ENCODE measurements at regions not wholly inside any gene's neighbourhood (a gene's known extent, or its start where the extent isn't known, plus 50 kb on each side); places are given as distances from the start of the nearest gene placed in this dataset.
A peak's percentile ranks its signal among the peaks of the same experiment; 100 is the strongest.

- DNase-seq: peak; percentile 65
Observed at GRCh38 chr4:36394352-36394903, 113.0 kb downstream of the DTHD1 start.

DNA sequence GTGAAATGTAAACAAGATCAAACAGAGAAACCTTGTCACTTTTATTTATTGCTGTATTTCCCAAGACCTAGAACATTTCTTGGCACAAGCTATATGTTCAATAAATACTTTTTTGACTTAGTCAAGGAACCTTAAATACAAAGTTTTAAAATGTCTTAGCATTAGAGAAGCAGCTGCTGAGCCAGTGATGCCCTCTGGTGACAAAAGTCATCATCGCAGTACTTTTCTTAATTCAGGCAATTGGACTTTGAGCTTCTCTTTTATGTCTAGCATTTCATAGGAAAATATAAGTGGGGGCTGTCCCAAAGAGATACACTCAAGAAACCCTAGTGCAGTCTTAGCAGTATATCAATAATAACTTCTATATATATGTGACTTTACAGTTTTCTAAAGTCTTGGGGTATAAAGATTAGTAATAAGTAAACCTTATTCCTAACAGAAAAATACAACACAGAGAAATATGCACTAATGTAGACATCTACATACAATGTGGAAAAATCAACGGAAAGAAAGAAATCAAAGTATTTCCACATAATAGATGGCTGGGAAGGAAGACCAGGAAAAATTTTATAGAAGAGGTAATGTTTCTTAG lies 118.4 kb downstream of the DTHD1 start:
- DNase-seq: peak; percentile 60

GRCh38 chr4:36402008-36402758 lies 120.8 kb downstream of the DTHD1 start:
- DNase-seq: no peak

DNA sequence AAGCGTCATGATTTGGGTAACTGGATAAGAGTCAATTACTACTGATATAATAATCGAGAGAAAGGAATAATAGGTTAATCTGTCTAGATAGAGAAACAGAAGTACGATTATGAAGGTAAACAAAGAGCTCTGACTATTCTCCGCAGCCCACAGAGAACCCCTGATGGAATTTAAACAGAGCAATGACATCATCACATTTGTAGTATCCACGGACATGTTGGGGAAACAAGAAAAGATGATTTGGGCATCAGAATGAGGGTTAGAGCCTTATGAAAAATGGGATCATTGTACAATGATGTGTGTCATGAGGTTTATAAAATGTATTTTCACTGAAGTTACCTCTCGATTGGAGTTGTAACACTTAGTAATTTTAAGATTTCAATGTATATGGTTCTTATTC lies 129.9 kb downstream of the DTHD1 start:
- no peak for DNase-seq

DNA sequence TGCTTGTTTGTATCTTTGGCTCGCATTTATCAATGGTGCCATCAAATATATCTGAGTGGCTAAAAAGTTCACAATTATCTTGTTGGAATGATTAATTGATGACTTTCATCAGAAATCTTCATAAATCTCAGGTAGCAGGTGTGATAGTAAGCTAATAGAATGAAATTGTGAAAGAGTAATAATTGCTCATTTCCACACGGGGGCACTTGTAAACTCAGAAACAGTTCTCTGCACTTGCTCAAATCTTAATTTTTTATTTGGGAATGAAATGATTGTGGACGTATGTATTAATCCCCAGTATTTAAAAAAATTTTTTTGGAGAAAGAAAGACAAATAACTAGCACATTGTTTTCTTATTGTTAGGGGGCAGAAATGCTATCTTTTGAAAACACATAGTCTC lies 132.8 kb downstream of the DTHD1 start:
- no peak for DNase-seq

DNA sequence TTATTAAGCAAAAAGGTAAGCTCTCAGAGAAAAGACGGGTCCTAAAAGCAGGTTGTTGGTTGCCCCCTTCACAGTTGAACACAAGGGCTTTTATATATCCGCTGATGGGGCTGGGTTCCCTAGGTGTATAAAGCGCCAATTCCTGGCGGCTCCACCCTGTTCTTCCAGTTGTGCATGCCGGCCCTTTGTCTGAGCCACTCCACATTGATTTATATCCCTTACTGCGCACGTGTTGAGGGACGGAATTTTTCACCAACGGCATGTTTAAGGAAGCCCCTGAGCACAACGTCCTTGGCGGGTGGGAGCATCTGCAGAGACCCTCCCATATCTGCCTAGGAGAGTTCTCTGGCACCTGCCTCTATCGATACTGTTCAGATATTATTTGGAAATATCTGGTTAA lies 135.7 kb downstream of the DTHD1 start:
- DNase-seq: no peak

DNA sequence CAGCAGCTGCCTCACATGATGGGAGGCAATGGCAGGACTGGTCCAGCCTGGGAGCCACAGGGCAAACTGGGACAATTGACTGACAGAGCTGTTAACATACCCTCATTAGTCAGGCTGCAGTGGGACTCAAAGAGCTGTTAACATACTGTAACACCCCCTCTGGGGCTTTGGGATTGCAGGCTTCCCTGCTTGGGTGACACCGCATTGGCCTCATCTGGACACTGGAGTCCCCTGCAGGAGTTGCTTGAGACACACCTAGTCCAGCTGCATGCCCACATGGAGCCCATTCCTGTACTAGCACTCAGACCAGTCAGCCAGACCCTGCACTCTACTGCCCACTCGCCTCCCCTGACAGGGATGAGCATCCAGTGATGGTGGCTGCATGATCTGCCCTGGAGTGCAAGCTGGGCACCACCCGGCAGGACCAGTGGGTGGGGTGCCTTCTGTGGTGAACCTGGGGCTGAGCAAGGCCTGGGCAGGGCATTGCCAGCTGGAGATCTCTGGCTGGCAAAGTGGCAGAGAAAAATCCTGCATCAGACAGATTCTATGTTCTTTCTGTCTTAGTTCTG lies 138.8 kb downstream of the DTHD1 start:
- DNase-seq: no peak

DNA sequence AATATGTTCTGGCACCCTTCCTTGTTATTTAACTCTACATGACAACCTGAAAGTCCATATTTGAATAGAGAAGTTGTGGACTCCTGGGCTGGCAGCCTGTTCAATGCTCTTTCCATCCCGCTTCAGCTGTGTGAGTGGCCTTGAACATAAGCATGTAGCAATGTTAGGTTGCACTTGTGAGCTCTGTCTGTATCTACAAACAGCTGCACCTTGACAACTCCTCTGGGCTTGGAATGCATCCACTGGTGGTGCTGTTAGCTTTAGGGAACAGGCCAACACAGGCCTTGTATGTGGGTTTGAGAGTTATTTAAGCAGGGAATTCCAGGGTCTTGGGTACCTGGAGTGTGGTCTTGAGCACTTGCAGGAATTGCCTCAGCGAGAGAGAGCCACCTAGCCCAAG lies 141.2 kb downstream of the DTHD1 start:
- DNase-seq: no peak

DNA sequence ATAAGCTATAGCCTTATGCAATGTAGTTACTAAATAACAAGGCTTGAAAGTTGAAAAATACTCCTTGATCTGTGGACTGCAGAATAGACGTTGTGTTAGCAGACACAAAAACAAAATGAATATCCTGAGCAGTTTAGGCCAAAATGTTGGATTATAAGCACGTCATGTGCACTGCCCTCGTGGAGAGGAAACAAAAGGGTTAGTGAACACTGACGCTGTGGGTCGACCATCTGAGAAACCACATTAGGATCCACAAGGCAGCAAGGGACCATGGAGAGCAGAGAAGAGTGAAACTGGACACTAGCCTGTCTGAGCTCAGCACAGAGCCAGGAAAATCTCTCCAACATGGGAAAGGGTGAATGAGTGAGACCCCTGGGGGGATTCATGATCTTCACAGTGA lies 145.3 kb downstream of the DTHD1 start:
- no peak for DNase-seq

GRCh38 chr4:36427696-36428095 lies 146.3 kb downstream of the DTHD1 start:
- DNase-seq: no peak

- DNase-seq: no peak
Observed at GRCh38 chr4:36432586-36432985, 151.2 kb downstream of the DTHD1 start.

- DNase-seq: no peak
Observed at GRCh38 chr4:36439556-36439955, 158.1 kb downstream of the DTHD1 start.

GRCh38 chr4:36445480-36445879 lies 164.1 kb downstream of the DTHD1 start:
- DNase-seq: no peak

GRCh38 chr4:36446275-36446674 lies 164.9 kb downstream of the DTHD1 start:
- DNase-seq: no peak

- DNase-seq: no peak
Observed at GRCh38 chr4:36461344-36461743, 179.9 kb downstream of the DTHD1 start.

- no peak for DNase-seq
Observed at GRCh38 chr4:36467670-36468069, 186.3 kb downstream of the DTHD1 start.

GRCh38 chr4:36471903-36472302 lies 190.5 kb downstream of the DTHD1 start:
- no peak for DNase-seq

GRCh38 chr4:36476135-36476534 lies 194.7 kb downstream of the DTHD1 start:
- no peak for DNase-seq

DNA sequence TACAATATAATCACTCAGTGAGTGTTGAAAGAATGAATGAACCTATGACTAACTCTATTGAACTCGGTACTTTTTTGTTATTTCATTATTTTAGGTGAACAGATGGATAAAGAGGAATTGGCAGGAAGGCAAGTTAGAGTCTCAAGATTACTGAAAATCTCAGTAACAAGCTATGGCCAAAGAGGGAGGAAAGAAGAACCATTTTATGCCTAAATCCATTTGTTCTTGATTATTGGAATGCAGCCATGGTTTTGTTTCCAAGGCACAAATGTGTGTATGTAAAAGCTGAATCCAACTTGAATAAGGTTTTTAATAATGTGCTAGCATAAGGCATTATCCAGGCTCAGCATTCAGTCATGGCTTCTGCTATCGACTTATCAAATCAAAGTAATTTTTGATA lies 196.4 kb downstream of the DTHD1 start:
- DNase-seq: no peak

- DNase-seq: no peak
Observed at GRCh38 chr4:36485885-36486284, 204.5 kb downstream of the DTHD1 start.

DNA sequence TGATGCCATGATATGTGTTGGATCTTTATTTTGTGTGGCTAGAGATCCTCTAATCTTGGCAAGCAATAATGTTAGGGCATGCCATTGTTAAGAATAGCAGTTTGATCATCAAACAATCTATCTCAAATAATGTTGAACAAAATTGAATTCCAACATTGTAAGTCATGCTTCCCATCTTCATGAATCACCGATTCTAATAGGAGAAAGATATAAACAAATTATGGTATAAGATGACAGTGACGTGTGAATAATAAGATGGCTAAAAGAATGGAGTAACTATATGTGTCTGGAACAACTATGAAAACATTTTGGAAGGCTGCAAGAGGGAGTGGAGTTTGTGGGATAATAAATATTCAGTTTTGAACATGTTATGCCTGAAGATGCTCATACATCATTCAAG lies 208.4 kb downstream of the DTHD1 start:
- DNase-seq: no peak

- no peak for DNase-seq
Observed at GRCh38 chr4:36492041-36492440, 210.6 kb downstream of the DTHD1 start.

DNA sequence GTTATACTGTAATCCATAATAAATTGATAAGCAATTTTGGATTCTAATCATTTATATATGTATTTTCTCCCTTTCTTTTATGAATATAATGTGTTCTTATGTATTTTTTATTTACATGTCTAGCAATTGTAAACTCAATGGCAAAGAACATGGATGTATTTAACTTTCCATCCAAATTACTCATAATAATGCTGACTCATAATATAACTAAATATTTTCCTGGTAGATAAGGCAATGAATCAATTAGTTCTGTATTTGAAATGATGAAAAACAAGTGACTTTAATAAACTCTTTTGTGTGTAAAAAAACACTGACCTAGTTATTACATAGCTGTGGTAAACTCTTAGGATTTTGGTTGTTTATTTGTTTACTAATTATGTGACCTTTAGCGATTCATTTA lies 211.2 kb downstream of the DTHD1 start:
- DNase-seq: no peak

- no peak for DNase-seq
Observed at GRCh38 chr4:36493251-36493650, 211.8 kb downstream of the DTHD1 start.

Data from CD4-positive, alpha-beta T cell treated with Interleukin-12 subunit alpha and Interleukin-12 subunit beta, for 1 hour (primary cell).